HCT116 (cell line): ENCODE measurements at regions not wholly inside any gene's neighbourhood (a gene's known extent, or its start where the extent isn't known, plus 50 kb on each side); places are given as distances from the start of the nearest gene placed in this dataset.

Experiments
- ATAC-seq: fragments of 200-7000 bp; cut with Tn5 transposase; 2 replicates; pipeline ENCODE4 v1.9.1; 2020; ENCODE audit warnings: mild to moderate bottlenecking, moderate library complexity
- BruUV-seq: library from RNA; stranded (reverse); fragments of 400-500 nt; replicated peaks from 2 replicates; lab custom pipeline; 2021; lab: Mats Ljungman, UMichigan
- CTCF ChIA-PET: fragments of 300-600 bp; sonication (Branson Sonifier 250); formaldehyde crosslinking; loops from one replicate; lab custom pipeline; 2021; ENCODE audit warnings: antibody characterized with exemption; lab: Charles Lee
- POLR2A ChIA-PET: fragments of 300-600, 350-600 bp; sonication (Branson Sonifier 250); formaldehyde crosslinking; loops from one replicate; lab custom pipeline; 2021; ENCODE audit warnings: antibody characterized with exemption; lab: Charles Lee
- RAD21 ChIA-PET, 2 experiments: fragments of 300-600 bp; sonication (Branson Sonifier 250); formaldehyde crosslinking; loops; one replicate each; lab custom pipeline; 2023; ENCODE audit warnings: low total read pairs in 2 of 2; ENCODE audit not compliant: uncharacterized antibody in 2 of 2, unreplicated experiment in 2 of 2, low non-redundant PET in 1 of 2; lab: Charles Lee
- DNase-seq: peaks from one replicate; pipeline ENCODE4 v3.0.0-alpha.2; 2010; ENCODE audit warnings: low read depth, low spot score
- H2AFZ ChIP-seq: fragments of 200-600 bp; shearing (Covaris generic), sonication (generic); 2 replicates; pipeline ENCODE4 v1.6.1; 2017; ENCODE audit warnings: low read depth, mixed run types, mixed read lengths, antibody characterized with exemption, low read length; ENCODE audit not compliant: poor library complexity, severe bottlenecking
- H3K27ac ChIP-seq: 2 replicates; pipeline ENCODE4 v1.5.1; 2012; ENCODE audit warnings: low read depth, low read length
- H3K27me3 ChIP-seq: fragments of 200-600 bp; sonication (generic); 2 replicates; pipeline ENCODE4 v1.6.1; 2016; ENCODE audit warnings: mixed run types, low read length, mixed read lengths; ENCODE audit not compliant: insufficient read depth
- H3K36me3 ChIP-seq, 2 experiments: fragments of 200-500 bp in 1 of 2; fragments of 200-600 bp in 1 of 2; sonication (Bioruptor generic) in 1 of 2; sonication (generic) in 1 of 2; 2 replicates each; pipeline versions ENCODE4 v1.5.1 to v1.6.1; 2014 to 2016; ENCODE audit warnings: low read length in 2 of 2, inconsistent platforms in 1 of 2, mixed read lengths in 1 of 2, mixed run types in 1 of 2; ENCODE audit not compliant: insufficient read depth in 2 of 2, control insufficient read depth in 1 of 2
- H3K4me1 ChIP-seq, 2 experiments: fragments of 200-600 bp in 1 of 2; sonication (generic) in 1 of 2; 2 replicates each; pipeline versions ENCODE4 v1.5.1 to v1.6.1; 2012 to 2017; ENCODE audit warnings: low read length in 2 of 2, inconsistent platforms in 1 of 2, mild to moderate bottlenecking in 1 of 2, mixed read lengths in 1 of 2, mixed run types in 1 of 2, moderate library complexity in 1 of 2; ENCODE audit not compliant: insufficient read depth in 2 of 2, control insufficient read depth in 1 of 2
- H3K4me2 ChIP-seq: fragments of 200-600 bp; sonication (generic); 2 replicates; pipeline ENCODE4 v1.6.1; 2017; ENCODE audit warnings: mixed run types, low read length, mixed read lengths
- H3K4me3 ChIP-seq, 2 experiments: fragments of 200-600 bp in 1 of 2; sonication (generic) in 1 of 2; replicated peaks in 1 of 2; 2 replicates each; pipeline ENCODE4 v1.5.1; 2011 to 2016; ENCODE audit warnings: low read length in 2 of 2, control low read depth in 1 of 2, low read depth in 1 of 2, mild to moderate bottlenecking in 1 of 2, mixed read lengths in 1 of 2, mixed run types in 1 of 2
- H3K79me2 ChIP-seq: fragments of 200-600 bp; sonication (generic); 2 replicates; pipeline ENCODE4 v1.6.1; 2017; ENCODE audit warnings: mild to moderate bottlenecking, mixed run types, low read length, moderate library complexity, mixed read lengths; ENCODE audit not compliant: insufficient read depth
- H3K9ac ChIP-seq: fragments of 200-600 bp; sonication (generic); 2 replicates; pipeline ENCODE4 v1.6.1; 2016; ENCODE audit warnings: low read length, mixed read lengths
- H3K9me2 ChIP-seq: fragments of 200-600 bp; sonication (generic), shearing (Covaris generic); 2 replicates; pipeline ENCODE4 v1.6.1; 2017; ENCODE audit warnings: mixed run types, mild to moderate bottlenecking, moderate library complexity; ENCODE audit not compliant: insufficient read depth
- H3K9me3 ChIP-seq, 2 experiments: fragments of 200-500 bp in 1 of 2; fragments of 200-600 bp in 1 of 2; sonication (Bioruptor generic) in 1 of 2; sonication (generic) in 1 of 2; 2 replicates each; pipeline ENCODE4 v1.6.1; 2014 to 2017; ENCODE audit warnings: low read length in 2 of 2, mixed read lengths in 2 of 2, inconsistent platforms in 1 of 2, low read depth in 1 of 2, mild to moderate bottlenecking in 1 of 2, mixed run types in 1 of 2, moderate library complexity in 1 of 2; ENCODE audit not compliant: control insufficient read depth in 1 of 2, insufficient read depth in 1 of 2
- H4K20me1 ChIP-seq: fragments of 200-600 bp; sonication (generic), shearing (Covaris generic); 2 replicates; pipeline ENCODE4 v1.6.1; 2017; ENCODE audit warnings: mixed run types, mild to moderate bottlenecking, moderate library complexity; ENCODE audit not compliant: insufficient read depth
- CBX3 ChIP-seq: IDR thresholded peaks from 2 replicates; pipeline ENCODE4 v1.6.1; 2012; ENCODE audit warnings: low read depth
- EGR1 ChIP-seq: IDR thresholded peaks from 2 replicates; pipeline ENCODE4 v1.6.1; 2012; ENCODE audit warnings: low read depth
- ELF1 ChIP-seq: IDR thresholded peaks from 2 replicates; pipeline ENCODE4 v1.6.1; 2012; ENCODE audit warnings: low read depth, borderline replicate concordance
- EZH2 ChIP-seq: fragments of 200-600 bp; sonication (generic); IDR thresholded peaks from 2 replicates; pipeline ENCODE4 v1.6.1; 2017; ENCODE audit warnings: antibody characterized with exemption, mixed run types
- EZH2phosphoT487 ChIP-seq: fragments of 200-600 bp; IDR thresholded peaks from 2 replicates; pipeline ENCODE4 v1.6.1; 2018; ENCODE audit warnings: antibody characterized with exemption, borderline replicate concordance
- FOSL1 ChIP-seq: IDR thresholded peaks from 2 replicates; pipeline ENCODE4 v1.6.1; 2012; ENCODE audit warnings: low read depth
- JUND ChIP-seq: IDR thresholded peaks from 2 replicates; pipeline ENCODE4 v1.6.1; 2012
- POLR2A ChIP-seq: IDR thresholded peaks from 2 replicates; pipeline ENCODE4 v1.7.0; 2011; ENCODE audit warnings: borderline replicate concordance; ENCODE audit not compliant: insufficient read depth, insufficient read length; ENCODE audit errors: extremely low read depth
- POLR2AphosphoS5 ChIP-seq: IDR thresholded peaks from 2 replicates; pipeline ENCODE4 v1.6.1; 2011; ENCODE audit warnings: mild to moderate bottlenecking, low read depth, low read length, moderate library complexity
- REST ChIP-seq: IDR thresholded peaks from 2 replicates; pipeline ENCODE4 v1.6.1; 2012; ENCODE audit warnings: low read depth
- SIN3A ChIP-seq: IDR thresholded peaks from 2 replicates; pipeline ENCODE4 v1.6.1; 2012; ENCODE audit warnings: low read depth
- SRF ChIP-seq: IDR thresholded peaks from 2 replicates; pipeline ENCODE4 v1.6.1; 2012; ENCODE audit warnings: low read depth
- YY1 ChIP-seq: IDR thresholded peaks from 2 replicates; pipeline ENCODE4 v1.6.1; 2011; ENCODE audit warnings: low read length, low read depth, moderate library complexity, mild to moderate bottlenecking; ENCODE audit not compliant: insufficient replicate concordance; ENCODE audit errors: extremely low read depth
- ZBTB33 ChIP-seq: IDR thresholded peaks from 2 replicates; pipeline ENCODE4 v1.6.1; 2011; ENCODE audit warnings: mild to moderate bottlenecking, low read length, moderate library complexity; ENCODE audit not compliant: insufficient replicate concordance; ENCODE audit errors: extremely low read depth
- ZNF274 ChIP-seq: fragments of 200-500 bp; sonication (Bioruptor generic); IDR thresholded peaks from 2 replicates; pipeline ENCODE4 v1.6.1; 2014; ENCODE audit warnings: mild to moderate bottlenecking, low read depth, low read length, inconsistent platforms
- intact Hi-C: fragments of 100-400 bp; cut with micrococcal nuclease; formaldehyde crosslinking; loops from 2 replicates; pipeline ENCODE4 v1.10.0; 2022
- TF ChIP-seq, protein P1 (sequence below): IDR thresholded peaks from 2 replicates; pipeline ENCODE4 v1.6.1; 2012

- no peak overlapping the region for H3K27ac ChIP-seq
- ATAC-seq (no peak), DNase-seq (no peak)
- no peak overlapping the region for H3K9ac ChIP-seq
- H2AFZ ChIP-seq, result no peak overlapping the region
- RAD21 ChIA-PET, result no interaction called here
- H3K79me2 ChIP-seq, result no peaks in the 10 kb centered on the region
- H3K9me2 ChIP-seq, result no peaks in the 10 kb centered on the region
- no peaks in the 10 kb centered on the region for H3K9me3 ChIP-seq
- H3K4me2 ChIP-seq, result no peak overlapping the region
- CTCF ChIA-PET, result no interaction called here
- no peaks in the 10 kb centered on the region for H3K27me3 ChIP-seq
- TF ChIP-seq JUND, result no peak
- no peak for TF ChIP-seq POLR2AphosphoS5
- TF ChIP-seq, protein P1, sequence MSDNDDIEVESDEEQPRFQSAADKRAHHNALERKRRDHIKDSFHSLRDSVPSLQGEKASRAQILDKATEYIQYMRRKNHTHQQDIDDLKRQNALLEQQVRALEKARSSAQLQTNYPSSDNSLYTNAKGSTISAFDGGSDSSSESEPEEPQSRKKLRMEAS, result no peak
- no peak for TF ChIP-seq SIN3A
- no peak for TF ChIP-seq CBX3
- no peaks in the 10 kb centered on the region for H3K4me1 ChIP-seq
- no peaks in the 10 kb centered on the region; the same call in 1 of the 2 replicates for H4K20me1 ChIP-seq
- no peak overlapping the region for H3K4me3 ChIP-seq
- no TSS peak for BruUV-seq
- no peaks in the 10 kb centered on the region for H3K36me3 ChIP-seq
- POLR2A ChIA-PET, result no interaction called here
- intact Hi-C loops, result no loop called here
Observed at GRCh38 chr2:198326431-198326830, 522.0 kb downstream of the PLCL1 start.

GRCh38 chr2:198325359-198325758 lies 521.0 kb downstream of the PLCL1 start:
- H3K9me3 ChIP-seq, result no peaks in the 10 kb centered on the region
- no TSS peak for BruUV-seq
- no peak overlapping the region for H2AFZ ChIP-seq
- no peak overlapping the region for H3K4me2 ChIP-seq
- H3K9me2 ChIP-seq, result no peaks in the 10 kb centered on the region
- no peak overlapping the region for H3K27ac ChIP-seq
- ChIA-PET CTCF (no interaction called here), POLR2A (no interaction called here), RAD21 (no interaction called here)
- H3K27me3 ChIP-seq, result 0 out of 2 replicates have a peak, but pooled peaks cover 2% of the 10 kb centered on the region
- H4K20me1 ChIP-seq, result no peaks in the 10 kb centered on the region; the same call in 1 of the 2 replicates
- no peaks in the 10 kb centered on the region for H3K4me1 ChIP-seq
- no peak for DNase-seq
- H3K79me2 ChIP-seq, result no peaks in the 10 kb centered on the region
- no peak overlapping the region for H3K4me3 ChIP-seq
- H3K36me3 ChIP-seq, result no peaks in the 10 kb centered on the region
- ATAC-seq, result no peak
- intact Hi-C loops, result no loop called here
- H3K9ac ChIP-seq, result no peak overlapping the region
- no peak for TF ChIP-seq ELF1
- no peak for TF ChIP-seq SIN3A
- TF ChIP-seq EZH2, result no peak
- TF ChIP-seq ZNF274, result no peak
- no peak for TF ChIP-seq EZH2phosphoT487
- TF ChIP-seq JUND, result no peak
- no peak for TF ChIP-seq CBX3
- TF ChIP-seq EGR1, result no peak
- no peak for TF ChIP-seq FOSL1
- no peak for TF ChIP-seq POLR2A
- TF ChIP-seq ZBTB33, result no peak
- no peak for TF ChIP-seq YY1
- TF ChIP-seq REST, result no peak
- TF ChIP-seq, protein P1, result no peak
- no peak for TF ChIP-seq SRF
